HepG2 (cell line): ENCODE measurements at regions not wholly inside any gene's neighbourhood (a gene's known extent, or its start where the extent isn't known, plus 50 kb on each side); places are given as distances from the start of the nearest gene placed in this dataset.

Source experiments
- ATAC-seq: fragments of 200-7000 bp; cut with Tn5 transposase; 3 replicates; pipeline ENCODE4 v1.9.1; 2020; ENCODE audit warnings: mild to moderate bottlenecking, moderate library complexity
- BruUV-seq: library from RNA; stranded (reverse); fragments of 400-500 nt; replicated peaks from 2 replicates; lab custom pipeline; 2021; lab: Mats Ljungman, UMichigan
- CTCF ChIA-PET: fragments of 300-600 bp; formaldehyde crosslinking; extraction: SDS; loops from one replicate; lab custom pipeline; 2021; ENCODE audit warnings: low total read pairs, inconsistent platforms, low intra/inter-chr PET ratio; lab: Yijun Ruan, JAX
- POLR2A ChIA-PET: fragments of 350-600 bp; sonication (Branson Sonifier 250); formaldehyde crosslinking; loops from one replicate; lab custom pipeline; 2020; ENCODE audit warnings: antibody characterized with exemption, inconsistent platforms; lab: Yijun Ruan, JAX
- DNase-seq: peaks from one replicate; pipeline ENCODE4 v3.0.0-alpha.2; 2015; ENCODE audit warnings: low spot score
- FAIRE-seq: peaks from 3 replicates; lab custom pipeline; 2011; peaks lifted over from hg19 to GRCh38; lab: Jason Lieb, UNC
- H2AFZ ChIP-seq: one replicate; pipeline ENCODE4 v1.6.1; 2011; ENCODE audit warnings: low read length, inconsistent platforms
- H3K27ac ChIP-seq: fragments of 300-600 bp; 3 replicates; pipeline ENCODE4 v1.8.0; 2011; ENCODE audit warnings: mixed run types, mild to moderate bottlenecking, mixed read lengths, low read length, inconsistent platforms; ENCODE audit not compliant: insufficient read depth; ENCODE audit errors: extremely low read length
- H3K27me3 ChIP-seq, 2 experiments: fragments of 200-600 bp in 1 of 2; 2 replicates in 1 of 2; 3 replicates in 1 of 2; pipeline versions ENCODE4 v1.6.0 to v1.8.0; 2011; ENCODE audit warnings: low read length in 2 of 2, mild to moderate bottlenecking in 2 of 2, moderate library complexity in 2 of 2, inconsistent platforms in 1 of 2; ENCODE audit not compliant: insufficient read depth in 2 of 2, control insufficient read depth in 1 of 2
- H3K36me3 ChIP-seq, 2 experiments: fragments of 200-600 bp in 1 of 2; replicated peaks in 1 of 2; 2 replicates in 1 of 2; 3 replicates in 1 of 2; pipeline versions ENCODE4 v1.5.1 to v1.8.0; 2011; ENCODE audit warnings: low read length in 2 of 2, inconsistent platforms in 1 of 2; ENCODE audit not compliant: insufficient read depth in 2 of 2, control insufficient read depth in 1 of 2
- H3K4me1 ChIP-seq: 2 replicates; pipeline ENCODE4 v1.5.1; 2012; ENCODE audit warnings: low read length, inconsistent platforms; ENCODE audit not compliant: insufficient read depth
- H3K4me2 ChIP-seq: 2 replicates; pipeline ENCODE4 v1.6.0; 2011; ENCODE audit warnings: low read depth, low read length, inconsistent platforms
- H3K4me3 ChIP-seq, 3 experiments: fragments of 200-600 bp in 1 of 3; sonication (generic), shearing (Covaris generic) in 1 of 3; replicated peaks in 1 of 3; 2 replicates each; pipeline ENCODE4 v1.5.1; 2011 to 2016; ENCODE audit warnings: low read length in 3 of 3, inconsistent platforms in 2 of 3, low read depth in 2 of 3, mild to moderate bottlenecking in 2 of 3, control low read depth in 1 of 3, mixed read lengths in 1 of 3; ENCODE audit not compliant: insufficient read depth in 1 of 3
- H3K79me2 ChIP-seq: one replicate; pipeline ENCODE4 v1.6.1; 2011; ENCODE audit warnings: low read length, inconsistent platforms; ENCODE audit not compliant: insufficient read depth
- H3K9ac ChIP-seq: 2 replicates; pipeline ENCODE4 v1.6.0; 2011; ENCODE audit warnings: mild to moderate bottlenecking, low read depth, low read length, inconsistent platforms; ENCODE audit not compliant: insufficient read depth
- H3K9me3 ChIP-seq: 2 replicates; pipeline ENCODE4 v1.5.1; 2012; ENCODE audit warnings: mild to moderate bottlenecking, low read length
- H4K20me1 ChIP-seq: 2 replicates; pipeline ENCODE4 v1.6.0; 2011; ENCODE audit warnings: inconsistent platforms, mild to moderate bottlenecking, low read length, moderate library complexity; ENCODE audit not compliant: insufficient read depth
- BORCS8-MEF2B ChIP-seq: sonication (generic); formaldehyde crosslinking; IDR thresholded peaks from 2 replicates; pipeline ENCODE4 v1.8.0; 2022; ENCODE audit warnings: mild to moderate bottlenecking, missing genetic modification reagents
- GATA4 ChIP-seq: sonication (generic); IDR thresholded peaks from 2 replicates; pipeline ENCODE4 v1.6.1; 2016; ENCODE audit warnings: antibody characterized with exemption, low read depth, borderline replicate concordance
- HMG20B ChIP-seq: conservative IDR thresholded peaks from 2 replicates; pipeline ENCODE4 v1.6.1; 2016; ENCODE audit warnings: missing genetic modification reagents, missing compliant biosample characterization
- IRF2 ChIP-seq: IDR thresholded peaks from 2 replicates; pipeline ENCODE4 v1.6.1; 2018; ENCODE audit warnings: missing genetic modification reagents, missing compliant biosample characterization
- TAF1 ChIP-seq: sonication (generic); formaldehyde crosslinking; IDR thresholded peaks from 2 replicates; pipeline ENCODE4 v1.4.0; 2020; ENCODE audit warnings: missing genetic modification reagents
- ZNF83 ChIP-seq: sonication (generic); formaldehyde crosslinking; IDR thresholded peaks from 2 replicates; pipeline ENCODE4 v1.4.0; 2020; ENCODE audit warnings: missing genetic modification reagents, mild to moderate bottlenecking, borderline replicate concordance
- WGBS: methylation state at CpG from one replicate; pipeline ENCODE4 v1.1.6; 2017; ENCODE audit warnings: low lambda C conversion rate; 5-methylcytosine and 5-hydroxymethylcytosine counted together
- in situ Hi-C: cut with HindIII; loops from 2 replicates; pipeline ENCODE4 v1.10.0; 2017; ENCODE audit warnings: low pct_unique_long_range_greater_than_20kb; ENCODE audit not compliant: extremely low pct_ligation_motif_present
- intact Hi-C: fragments of 100-400 bp; cut with micrococcal nuclease; formaldehyde crosslinking; loops from one replicate; pipeline ENCODE4 v1.10.0; 2022; ENCODE audit not compliant: unreplicated experiment
- TF ChIP-seq, protein P1 (sequence below): sonication (generic); formaldehyde crosslinking; IDR thresholded peaks from 2 replicates; pipeline ENCODE4 v1.5.0; 2020; ENCODE audit warnings: missing genetic modification reagents
- TF ChIP-seq, protein P2 (sequence below): sonication (generic); formaldehyde crosslinking; IDR thresholded peaks from 2 replicates; pipeline ENCODE4 v1.5.1; 2020; ENCODE audit warnings: mild to moderate bottlenecking, missing genetic modification reagents, borderline replicate concordance
- TF ChIP-seq, protein P3 (sequence below): fragments of 450-650 bp; IDR thresholded peaks from 2 replicates; pipeline ENCODE4 v1.6.1; 2017

DNA sequence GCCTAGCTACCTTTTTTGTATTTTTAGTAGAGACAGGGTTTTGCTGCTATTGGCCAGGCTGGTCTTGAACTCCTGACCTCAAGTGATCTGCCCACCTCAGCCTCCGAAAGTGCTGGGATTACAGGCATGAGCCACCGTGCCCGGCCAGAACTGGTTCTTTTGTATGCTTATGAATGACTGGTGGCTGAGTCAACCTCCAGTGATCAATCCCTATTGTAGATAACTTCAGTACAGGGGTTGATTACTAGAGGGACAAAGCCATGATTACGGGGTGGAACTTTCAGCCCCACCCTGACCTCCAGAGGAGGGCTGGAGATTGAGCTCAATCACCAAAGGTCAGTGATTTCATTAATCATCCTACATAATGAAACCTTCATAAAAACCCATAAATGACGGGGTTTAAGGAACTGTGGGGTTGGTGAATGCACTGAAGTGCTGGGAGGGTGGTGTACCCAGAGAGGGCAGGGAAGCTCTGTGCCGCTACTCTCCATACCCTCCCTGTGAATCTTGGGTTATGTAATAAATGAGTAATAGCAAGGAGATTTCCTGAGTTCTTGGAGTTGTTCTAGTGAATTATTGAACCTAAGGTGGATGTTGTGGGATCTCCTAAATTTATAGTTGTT lies 281.8 kb upstream of the CXCR4 start:
- no peaks in the 10 kb centered on the region for H3K79me2 ChIP-seq
- no peak overlapping the region for H3K27ac ChIP-seq
- H3K27me3 ChIP-seq: peaks cover 0 to 6% of the 10 kb centered on the region in 2 experiments; a peak in 2 of 5 replicates
- intact Hi-C loops: no loop called here
- H2AFZ ChIP-seq: no peak overlapping the region
- H4K20me1 ChIP-seq: no peaks in the 10 kb centered on the region
- CTCF ChIA-PET: no interaction called here
- H3K4me1 ChIP-seq: no peaks in the 10 kb centered on the region
- ATAC-seq: no peak
- POLR2A ChIA-PET: no interaction called here
- H3K36me3 ChIP-seq: no peaks in the 10 kb centered on the region
- no peaks in the 10 kb centered on the region for H3K9me3 ChIP-seq
- in situ Hi-C loops: no loop called here
- no TSS peak for BruUV-seq
- WGBS: 6% methylated on average over 6 of the region's 6 CpGs
- H3K9ac ChIP-seq: no peak overlapping the region
- no peak for DNase-seq
- TF ChIP-seq, protein P1, sequence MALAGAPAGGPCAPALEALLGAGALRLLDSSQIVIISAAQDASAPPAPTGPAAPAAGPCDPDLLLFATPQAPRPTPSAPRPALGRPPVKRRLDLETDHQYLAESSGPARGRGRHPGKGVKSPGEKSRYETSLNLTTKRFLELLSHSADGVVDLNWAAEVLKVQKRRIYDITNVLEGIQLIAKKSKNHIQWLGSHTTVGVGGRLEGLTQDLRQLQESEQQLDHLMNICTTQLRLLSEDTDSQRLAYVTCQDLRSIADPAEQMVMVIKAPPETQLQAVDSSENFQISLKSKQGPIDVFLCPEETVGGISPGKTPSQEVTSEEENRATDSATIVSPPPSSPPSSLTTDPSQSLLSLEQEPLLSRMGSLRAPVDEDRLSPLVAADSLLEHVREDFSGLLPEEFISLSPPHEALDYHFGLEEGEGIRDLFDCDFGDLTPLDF (CRISPR knock-in tag): no peak
- TF ChIP-seq ZNF83 (CRISPR knock-in tag): no peak
- TF ChIP-seq TAF1 (CRISPR knock-in tag): no peak
- TF ChIP-seq IRF2 (CRISPR knock-in tag): no peak
- TF ChIP-seq, protein P2, sequence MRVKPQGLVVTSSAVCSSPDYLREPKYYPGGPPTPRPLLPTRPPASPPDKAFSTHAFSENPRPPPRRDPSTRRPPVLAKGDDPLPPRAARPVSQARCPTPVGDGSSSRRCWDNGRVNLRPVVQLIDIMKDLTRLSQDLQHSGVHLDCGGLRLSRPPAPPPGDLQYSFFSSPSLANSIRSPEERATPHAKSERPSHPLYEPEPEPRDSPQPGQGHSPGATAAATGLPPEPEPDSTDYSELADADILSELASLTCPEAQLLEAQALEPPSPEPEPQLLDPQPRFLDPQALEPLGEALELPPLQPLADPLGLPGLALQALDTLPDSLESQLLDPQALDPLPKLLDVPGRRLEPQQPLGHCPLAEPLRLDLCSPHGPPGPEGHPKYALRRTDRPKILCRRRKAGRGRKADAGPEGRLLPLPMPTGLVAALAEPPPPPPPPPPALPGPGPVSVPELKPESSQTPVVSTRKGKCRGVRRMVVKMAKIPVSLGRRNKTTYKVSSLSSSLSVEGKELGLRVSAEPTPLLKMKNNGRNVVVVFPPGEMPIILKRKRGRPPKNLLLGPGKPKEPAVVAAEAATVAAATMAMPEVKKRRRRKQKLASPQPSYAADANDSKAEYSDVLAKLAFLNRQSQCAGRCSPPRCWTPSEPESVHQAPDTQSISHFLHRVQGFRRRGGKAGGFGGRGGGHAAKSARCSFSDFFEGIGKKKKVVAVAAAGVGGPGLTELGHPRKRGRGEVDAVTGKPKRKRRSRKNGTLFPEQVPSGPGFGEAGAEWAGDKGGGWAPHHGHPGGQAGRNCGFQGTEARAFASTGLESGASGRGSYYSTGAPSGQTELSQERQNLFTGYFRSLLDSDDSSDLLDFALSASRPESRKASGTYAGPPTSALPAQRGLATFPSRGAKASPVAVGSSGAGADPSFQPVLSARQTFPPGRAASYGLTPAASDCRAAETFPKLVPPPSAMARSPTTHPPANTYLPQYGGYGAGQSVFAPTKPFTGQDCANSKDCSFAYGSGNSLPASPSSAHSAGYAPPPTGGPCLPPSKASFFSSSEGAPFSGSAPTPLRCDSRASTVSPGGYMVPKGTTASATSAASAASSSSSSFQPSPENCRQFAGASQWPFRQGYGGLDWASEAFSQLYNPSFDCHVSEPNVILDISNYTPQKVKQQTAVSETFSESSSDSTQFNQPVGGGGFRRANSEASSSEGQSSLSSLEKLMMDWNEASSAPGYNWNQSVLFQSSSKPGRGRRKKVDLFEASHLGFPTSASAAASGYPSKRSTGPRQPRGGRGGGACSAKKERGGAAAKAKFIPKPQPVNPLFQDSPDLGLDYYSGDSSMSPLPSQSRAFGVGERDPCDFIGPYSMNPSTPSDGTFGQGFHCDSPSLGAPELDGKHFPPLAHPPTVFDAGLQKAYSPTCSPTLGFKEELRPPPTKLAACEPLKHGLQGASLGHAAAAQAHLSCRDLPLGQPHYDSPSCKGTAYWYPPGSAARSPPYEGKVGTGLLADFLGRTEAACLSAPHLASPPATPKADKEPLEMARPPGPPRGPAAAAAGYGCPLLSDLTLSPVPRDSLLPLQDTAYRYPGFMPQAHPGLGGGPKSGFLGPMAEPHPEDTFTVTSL: no peak
- no peak for TF ChIP-seq BORCS8-MEF2B
- TF ChIP-seq HMG20B (CRISPR knock-in tag): no peak
- TF ChIP-seq GATA4: no peak
- TF ChIP-seq, protein P3, sequence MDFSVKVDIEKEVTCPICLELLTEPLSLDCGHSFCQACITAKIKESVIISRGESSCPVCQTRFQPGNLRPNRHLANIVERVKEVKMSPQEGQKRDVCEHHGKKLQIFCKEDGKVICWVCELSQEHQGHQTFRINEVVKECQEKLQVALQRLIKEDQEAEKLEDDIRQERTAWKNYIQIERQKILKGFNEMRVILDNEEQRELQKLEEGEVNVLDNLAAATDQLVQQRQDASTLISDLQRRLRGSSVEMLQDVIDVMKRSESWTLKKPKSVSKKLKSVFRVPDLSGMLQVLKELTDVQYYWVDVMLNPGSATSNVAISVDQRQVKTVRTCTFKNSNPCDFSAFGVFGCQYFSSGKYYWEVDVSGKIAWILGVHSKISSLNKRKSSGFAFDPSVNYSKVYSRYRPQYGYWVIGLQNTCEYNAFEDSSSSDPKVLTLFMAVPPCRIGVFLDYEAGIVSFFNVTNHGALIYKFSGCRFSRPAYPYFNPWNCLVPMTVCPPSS: no peak
- TF ChIP-seq, all 625 proteins: peak for 0
- no peak for FAIRE-seq
- Histone ChIP-seq H3K4me3 (no peak overlapping the region), H3K4me2 (no peak overlapping the region)
